CD14-positive monocyte (primary cell): ENCODE measurements at regions not wholly inside any gene's neighbourhood (a gene's known extent, or its start where the extent isn't known, plus 50 kb on each side); places are given as distances from the start of the nearest gene placed in this dataset.

Experiments used
- DNase-seq, 3 donors: peaks; one replicate each; pipeline ENCODE4 v3.0.0-alpha.2; 2011 to 2022
- H2AFZ ChIP-seq: 2 replicates; pipeline ENCODE4 v1.6.0; 2012; ENCODE audit warnings: mild to moderate bottlenecking, low read depth, low read length, inconsistent platforms; ENCODE audit not compliant: insufficient read depth, poor library complexity, severe bottlenecking
- H3K27ac ChIP-seq, 2 donors: 1 replicate in 1 of 2; 2 replicates in 1 of 2; pipeline ENCODE4 v1.5.1; 2012 to 2013; ENCODE audit warnings: low read length in 2 of 2, control low read depth in 1 of 2, inconsistent platforms in 1 of 2, low read depth in 1 of 2, mild to moderate bottlenecking in 1 of 2
- H3K27me3 ChIP-seq, 2 donors: one replicate each; pipeline versions ENCODE4 v1.6.0 to v1.6.1; 2011 to 2013; ENCODE audit warnings: low read length in 2 of 2; ENCODE audit not compliant: control insufficient read depth in 2 of 2, insufficient read depth in 2 of 2
- H3K36me3 ChIP-seq, 2 donors: replicated peaks in 1 of 2; 1 replicate in 1 of 2; 2 replicates in 1 of 2; pipeline versions ENCODE4 v1.5.1 to v1.6.1; 2012 to 2013; ENCODE audit warnings: low read length in 2 of 2, control low read depth in 1 of 2, inconsistent platforms in 1 of 2, mild to moderate bottlenecking in 1 of 2; ENCODE audit not compliant: insufficient read depth in 2 of 2, control insufficient read depth in 1 of 2
- H3K4me1 ChIP-seq, 2 donors: 1 replicate in 1 of 2; 2 replicates in 1 of 2; pipeline versions ENCODE4 v1.5.1 to v1.6.1; 2012 to 2013; ENCODE audit warnings: low read length in 2 of 2, control low read depth in 1 of 2, inconsistent platforms in 1 of 2, mild to moderate bottlenecking in 1 of 2, moderate library complexity in 1 of 2; ENCODE audit not compliant: insufficient read depth in 2 of 2, control insufficient read depth in 1 of 2
- H3K4me2 ChIP-seq: replicated peaks from 2 replicates; pipeline ENCODE3; 2012; ENCODE audit warnings: low read length, moderate library complexity, mild to moderate bottlenecking; ENCODE audit not compliant: poor library complexity, severe bottlenecking; ENCODE audit errors: extremely low read depth
- H3K4me3 ChIP-seq, 3 experiments: fragments of 200-600 bp in 1 of 3; sonication (generic) in 1 of 3; replicated peaks in 1 of 3; 1 replicate in 2 of 3; 2 replicates in 1 of 3; pipeline ENCODE4 v1.5.1; 2011 to 2013; ENCODE audit warnings: low read length in 3 of 3, mild to moderate bottlenecking in 3 of 3, control low read depth in 2 of 3, low read depth in 2 of 3, inconsistent platforms in 1 of 3, moderate library complexity in 1 of 3
- H3K79me2 ChIP-seq: 2 replicates; pipeline ENCODE4 v1.6.0; 2012; ENCODE audit warnings: mild to moderate bottlenecking, control low read depth, inconsistent platforms, low read length, moderate library complexity; ENCODE audit not compliant: insufficient read depth
- H3K9ac ChIP-seq: 2 replicates; pipeline ENCODE4 v1.6.0; 2017; ENCODE audit warnings: low read length, mild to moderate bottlenecking; ENCODE audit not compliant: insufficient read depth, poor library complexity, severe bottlenecking
- H3K9me3 ChIP-seq, 2 donors: replicated peaks in 1 of 2; 1 replicate in 1 of 2; 2 replicates in 1 of 2; pipeline versions ENCODE4 v1.5.1 to v1.6.1; 2012 to 2013; ENCODE audit warnings: low read length in 2 of 2, control low read depth in 1 of 2; ENCODE audit not compliant: control insufficient read depth in 1 of 2, insufficient read depth in 1 of 2
- H4K20me1 ChIP-seq: 2 replicates; pipeline ENCODE4 v1.6.0; 2012; ENCODE audit warnings: mild to moderate bottlenecking, low read length, control low read depth, moderate library complexity; ENCODE audit not compliant: insufficient read depth
- H3K27ac Mint-ChIP-seq, 7 donors: one replicate each; pipeline ENCODE4 v1.8.0; 2020; ENCODE audit warnings: mild to moderate bottlenecking in 7 of 7, mixed read lengths in 7 of 7, moderate library complexity in 6 of 7, inconsistent platforms in 2 of 7
- H3K27me3 Mint-ChIP-seq, 3 donors: one replicate each; pipeline ENCODE4 v1.8.0; 2021 to 2022; ENCODE audit warnings: low read depth in 3 of 3, mild to moderate bottlenecking in 3 of 3, mixed read lengths in 3 of 3, moderate library complexity in 3 of 3, inconsistent platforms in 1 of 3
- H3K36me3 Mint-ChIP-seq, 2 donors: one replicate each; pipeline ENCODE4 v1.8.0; 2020; ENCODE audit warnings: mixed read lengths in 2 of 2, inconsistent platforms in 1 of 2, mild to moderate bottlenecking in 1 of 2
- H3K4me1 Mint-ChIP-seq: one replicate; pipeline ENCODE4 v1.8.0; 2020; ENCODE audit warnings: mild to moderate bottlenecking, mixed read lengths
- H3K4me3 Mint-ChIP-seq, 2 donors: one replicate each; pipeline ENCODE4 v1.8.0; 2020; ENCODE audit warnings: mild to moderate bottlenecking in 2 of 2, mixed read lengths in 2 of 2, moderate library complexity in 1 of 2
- H3K9me3 Mint-ChIP-seq, 7 donors: one replicate each; pipeline ENCODE4 v1.8.0; 2020 to 2022; ENCODE audit warnings: mixed read lengths in 7 of 7, mild to moderate bottlenecking in 6 of 7, moderate library complexity in 6 of 7, inconsistent platforms in 2 of 7
- WGBS: methylation state at CpG from one replicate; pipeline ENCODE4 v1.1.5; 2013; ENCODE audit warnings: missing lambda C conversion rate; ENCODE audit not compliant: insufficient coverage; 5-methylcytosine and 5-hydroxymethylcytosine counted together
- intact Hi-C, 2 donors: fragments of 100-400 bp; cut with micrococcal nuclease; formaldehyde crosslinking; loops; one replicate each; pipeline versions ENCODE4 v1.15.0 to v1.15.1; 2023
- TF ChIP-seq, protein P1 (sequence below): fragments of 200-600 bp; IDR thresholded peaks from one replicate; pipeline ENCODE4 v1.8.0; 2022; ENCODE audit warnings: antibody characterized with exemption, mild to moderate bottlenecking

DNA sequence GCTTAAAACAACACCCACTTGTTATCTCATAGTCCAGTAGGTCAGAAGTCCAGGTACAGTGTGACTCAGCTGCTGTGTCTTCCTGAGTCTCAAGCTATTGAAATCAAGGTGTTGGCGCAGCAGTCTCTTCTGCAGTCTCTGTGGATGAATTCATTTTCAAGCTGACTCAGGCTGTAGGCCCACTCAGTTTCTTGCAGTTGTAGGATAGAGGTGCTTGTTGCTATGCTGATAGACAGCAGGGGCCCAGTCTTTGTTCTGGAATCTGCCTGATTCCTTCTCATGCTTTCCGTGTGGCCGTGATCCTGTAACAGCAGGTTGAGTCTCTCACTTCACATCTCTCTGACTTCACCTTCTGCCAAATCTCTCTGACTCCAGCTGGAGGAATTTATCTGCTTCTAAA, 400.4 kb upstream of the POM121L12 start:
- DNase-seq = no peak
- TF ChIP-seq, protein P1, sequence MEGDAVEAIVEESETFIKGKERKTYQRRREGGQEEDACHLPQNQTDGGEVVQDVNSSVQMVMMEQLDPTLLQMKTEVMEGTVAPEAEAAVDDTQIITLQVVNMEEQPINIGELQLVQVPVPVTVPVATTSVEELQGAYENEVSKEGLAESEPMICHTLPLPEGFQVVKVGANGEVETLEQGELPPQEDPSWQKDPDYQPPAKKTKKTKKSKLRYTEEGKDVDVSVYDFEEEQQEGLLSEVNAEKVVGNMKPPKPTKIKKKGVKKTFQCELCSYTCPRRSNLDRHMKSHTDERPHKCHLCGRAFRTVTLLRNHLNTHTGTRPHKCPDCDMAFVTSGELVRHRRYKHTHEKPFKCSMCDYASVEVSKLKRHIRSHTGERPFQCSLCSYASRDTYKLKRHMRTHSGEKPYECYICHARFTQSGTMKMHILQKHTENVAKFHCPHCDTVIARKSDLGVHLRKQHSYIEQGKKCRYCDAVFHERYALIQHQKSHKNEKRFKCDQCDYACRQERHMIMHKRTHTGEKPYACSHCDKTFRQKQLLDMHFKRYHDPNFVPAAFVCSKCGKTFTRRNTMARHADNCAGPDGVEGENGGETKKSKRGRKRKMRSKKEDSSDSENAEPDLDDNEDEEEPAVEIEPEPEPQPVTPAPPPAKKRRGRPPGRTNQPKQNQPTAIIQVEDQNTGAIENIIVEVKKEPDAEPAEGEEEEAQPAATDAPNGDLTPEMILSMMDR = no peak
- WGBS = 100% methylated on average over 1 of the region's 3 CpGs
- Histone ChIP-seq H3K9me3 (peaks cover 12 to 17% of the 10 kb centered on the region in 2 donors), H3K27me3 (no peaks in the 10 kb centered on the region), H3K4me2 (no peak overlapping the region), H3K36me3 (no peaks in the 10 kb centered on the region), H3K9ac (no peak overlapping the region), H3K27ac (no peak overlapping the region), H3K79me2 (no peaks in the 10 kb centered on the region), H3K4me1 (no peaks in the 10 kb centered on the region), H4K20me1 (no peaks in the 10 kb centered on the region), H3K4me3 (no peak overlapping the region), H2AFZ (no peak overlapping the region)
- Mint-ChIP-seq H3K27me3 (peaks cover 0 to 4% (median 0%) of the 10 kb centered on the region in 3 donors), H3K4me3 (no peak overlapping the region), H3K36me3 (no peaks in the 10 kb centered on the region), H3K9me3 (peaks cover 2 to 13% (median 6%) of the 10 kb centered on the region in 7 donors), H3K27ac (no peak overlapping the region), H3K4me1 (no peaks in the 10 kb centered on the region)
- intact Hi-C loops = no loop called here

DNA sequence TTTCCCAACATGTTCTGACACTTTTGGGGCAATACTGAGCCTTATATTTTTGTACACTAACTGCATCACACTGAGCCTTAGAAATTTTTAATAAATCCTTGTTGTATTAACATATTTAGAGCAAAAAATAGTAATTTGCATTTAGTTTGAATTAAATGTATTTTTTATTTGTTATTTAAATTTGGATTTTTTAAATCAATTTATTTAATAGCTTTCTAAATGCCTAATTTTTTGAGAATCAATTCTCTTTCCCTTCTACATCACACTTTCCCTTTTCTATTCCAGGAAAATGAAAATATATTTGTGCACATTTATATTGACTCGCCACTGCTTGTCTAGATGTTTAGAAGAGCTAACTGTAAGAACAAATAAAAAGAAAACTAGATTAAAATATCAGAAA, 414.6 kb upstream of the POM121L12 start:
- Histone ChIP-seq H4K20me1 (no peaks in the 10 kb centered on the region), H3K4me3 (no peak overlapping the region), H3K9me3 (peaks cover 0 to 7% of the 10 kb centered on the region in 2 donors), H3K36me3 (no peaks in the 10 kb centered on the region), H2AFZ (no peak overlapping the region), H3K79me2 (no peaks in the 10 kb centered on the region), H3K27ac (no peak overlapping the region), H3K4me1 (no peaks in the 10 kb centered on the region), H3K9ac (no peak overlapping the region), H3K4me2 (no peak overlapping the region), H3K27me3 (no peaks in the 10 kb centered on the region)
- no peak overlapping the region for H3K4me3 Mint-ChIP-seq
- no peak overlapping the region for H3K27ac Mint-ChIP-seq
- H3K27me3 Mint-ChIP-seq = no peaks in the 10 kb centered on the region
- TF ChIP-seq, protein P1 = no peak
- H3K9me3 Mint-ChIP-seq = peaks cover 2 to 10% (median 5%) of the 10 kb centered on the region in 7 donors
- no peak for DNase-seq
- intact Hi-C loops = no loop called here
- no peaks in the 10 kb centered on the region for H3K36me3 Mint-ChIP-seq
- H3K4me1 Mint-ChIP-seq = no peaks in the 10 kb centered on the region
- WGBS = no CpG with 5 or more reads among the region's 1 CpG
